ENCODE measurements at regions not wholly inside any gene's neighbourhood (a gene's known extent, or its start where the extent isn't known, plus 50 kb on each side); places are given as distances from the start of the nearest gene placed in this dataset.
"Not testable (repeated sequence)": the region's sequence is repeated elsewhere in the genome, so short reads cannot be mapped to it uniquely, and the experiment has no call there.

GRCh38 chr2:7759898-7760297 lies 842.7 kb downstream of the RNF144A start:
- DNase-seq (ENCODE audit: extremely low read depth, insufficient read length): no peak
- no peak overlapping the region for H3K4me3 ChIP-seq (replicated peaks; ENCODE audit: low read depth, low read length)
- no peaks in the 10 kb centered on the region for H3K36me3 ChIP-seq (ENCODE audit: control insufficient read depth, insufficient read depth, low read length)
- no peaks in the 10 kb centered on the region for H3K27me3 ChIP-seq (replicated peaks; ENCODE audit: control insufficient read depth, insufficient read depth, low read length)
- no peak for TF ChIP-seq CTCF (IDR thresholded peaks at IDR 0.05; ENCODE audit: insufficient read depth, low read length, poor library complexity, severe bottlenecking)

- not testable (repeated sequence) for H3K27me3 ChIP-seq (replicated peaks; ENCODE audit: control insufficient read depth, insufficient read depth, low read length); H3K36me3 ChIP-seq (ENCODE audit: control insufficient read depth, insufficient read depth, low read length); DNase-seq (ENCODE audit: extremely low read depth, insufficient read length); H3K4me3 ChIP-seq (replicated peaks; ENCODE audit: low read depth, low read length)
Measured at GRCh38 chr2:7763418-7763817, 846.2 kb downstream of the RNF144A start.

DNA sequence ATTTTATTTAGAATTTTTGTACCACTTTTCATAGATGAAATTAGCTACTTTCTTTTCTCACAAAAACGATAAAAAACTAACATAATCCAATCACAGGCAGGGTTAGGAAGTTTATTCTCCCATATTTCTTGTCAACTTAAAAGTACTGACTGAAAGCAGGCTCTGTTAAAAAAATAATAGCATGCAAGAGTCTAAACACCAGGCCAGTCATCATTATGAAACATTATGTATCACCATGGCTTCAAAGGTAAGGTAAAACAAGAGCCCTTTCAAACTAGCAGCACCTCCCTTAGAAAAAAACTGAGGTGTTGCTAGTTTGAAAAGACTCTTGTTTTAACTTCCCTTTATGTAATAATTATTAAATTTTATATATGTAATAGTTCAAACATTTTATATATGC lies 848.0 kb downstream of the RNF144A start:
- TF ChIP-seq CTCF (IDR thresholded peaks at IDR 0.05; ENCODE audit: insufficient read depth, low read length, poor library complexity, severe bottlenecking): no peak
- no peak overlapping the region for H3K4me3 ChIP-seq (replicated peaks; ENCODE audit: low read depth, low read length)
- DNase-seq (ENCODE audit: extremely low read depth, insufficient read length): no peak
- H3K36me3 ChIP-seq (ENCODE audit: control insufficient read depth, insufficient read depth, low read length): no peaks in the 10 kb centered on the region
- no peaks in the 10 kb centered on the region for H3K27me3 ChIP-seq (replicated peaks; ENCODE audit: control insufficient read depth, insufficient read depth, low read length)

- Histone ChIP-seq H3K27me3 (replicated peaks; ENCODE audit: control insufficient read depth, insufficient read depth, low read length) (no peaks in the 10 kb centered on the region), H3K4me3 (replicated peaks; ENCODE audit: low read depth, low read length) (no peak overlapping the region), H3K36me3 (ENCODE audit: control insufficient read depth, insufficient read depth, low read length) (no peaks in the 10 kb centered on the region)
- no peak for DNase-seq (ENCODE audit: extremely low read depth, insufficient read length)
- no peak for TF ChIP-seq CTCF (IDR thresholded peaks at IDR 0.05; ENCODE audit: insufficient read depth, low read length, poor library complexity, severe bottlenecking)
Measured at GRCh38 chr2:7766088-7766722, 849.0 kb downstream of the RNF144A start.

GRCh38 chr2:7766978-7767565 lies 849.9 kb downstream of the RNF144A start:
- Histone ChIP-seq H3K4me3 (replicated peaks; ENCODE audit: low read depth, low read length) (no peak overlapping the region), H3K36me3 (ENCODE audit: control insufficient read depth, insufficient read depth, low read length) (no peaks in the 10 kb centered on the region), H3K27me3 (replicated peaks; ENCODE audit: control insufficient read depth, insufficient read depth, low read length) (no peaks in the 10 kb centered on the region)
- no peak for TF ChIP-seq CTCF (IDR thresholded peaks at IDR 0.05; ENCODE audit: insufficient read depth, low read length, poor library complexity, severe bottlenecking)
- no peak for DNase-seq (ENCODE audit: extremely low read depth, insufficient read length)

- no peaks in the 10 kb centered on the region for H3K27me3 ChIP-seq (replicated peaks; ENCODE audit: control insufficient read depth, insufficient read depth, low read length)
- no peak overlapping the region for H3K4me3 ChIP-seq (replicated peaks; ENCODE audit: low read depth, low read length)
- no peak for DNase-seq (ENCODE audit: extremely low read depth, insufficient read length)
- no peak for TF ChIP-seq CTCF (IDR thresholded peaks at IDR 0.05; ENCODE audit: insufficient read depth, low read length, poor library complexity, severe bottlenecking)
- H3K36me3 ChIP-seq (ENCODE audit: control insufficient read depth, insufficient read depth, low read length): no peaks in the 10 kb centered on the region
Measured at GRCh38 chr2:7767902-7768301, 850.7 kb downstream of the RNF144A start.
